ENCODE measurements at regions not wholly inside any gene's neighbourhood (a gene's known extent, or its start where the extent isn't known, plus 50 kb on each side); places are given as distances from the start of the nearest gene placed in this dataset.

DNA sequence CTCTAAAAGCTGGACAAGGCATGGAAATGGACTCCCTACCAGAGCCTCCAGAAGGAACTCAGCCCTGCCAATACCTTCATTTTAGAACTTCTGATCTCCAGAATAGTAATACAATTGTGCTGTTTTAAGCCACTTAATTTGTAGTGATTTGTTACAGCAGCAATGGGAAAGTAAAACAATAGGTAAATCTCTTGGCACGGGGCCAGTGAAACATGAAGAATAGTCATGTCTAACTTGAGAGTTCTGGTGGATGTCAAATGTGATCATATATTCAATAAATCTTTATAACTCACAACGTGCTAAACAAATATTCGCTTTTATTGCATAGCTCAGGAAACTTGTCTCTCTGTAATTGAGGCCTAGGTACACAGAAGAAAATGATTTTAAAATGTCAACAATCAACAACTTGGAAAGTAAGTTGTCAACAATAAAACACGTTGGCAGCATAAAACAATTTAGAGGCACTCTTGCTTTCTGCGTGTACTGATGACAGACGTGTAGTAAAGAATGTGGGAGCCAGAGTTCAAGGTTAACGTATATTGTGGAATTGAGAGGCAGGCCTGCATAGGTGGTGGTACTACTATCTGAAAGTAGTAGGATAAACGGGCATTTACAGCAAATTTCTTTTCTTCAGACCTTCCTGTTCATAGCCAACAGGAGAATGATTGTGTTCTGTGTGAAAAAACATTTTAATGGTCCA, 140.5 kb upstream of the OPRM1 start:
- no peak for TF ChIP-seq EZH2phosphoT487 (IDR thresholded peaks at IDR 0.05; ENCODE audit: borderline replicate concordance, low read depth, low read length)
- TF ChIP-seq, protein P1, sequence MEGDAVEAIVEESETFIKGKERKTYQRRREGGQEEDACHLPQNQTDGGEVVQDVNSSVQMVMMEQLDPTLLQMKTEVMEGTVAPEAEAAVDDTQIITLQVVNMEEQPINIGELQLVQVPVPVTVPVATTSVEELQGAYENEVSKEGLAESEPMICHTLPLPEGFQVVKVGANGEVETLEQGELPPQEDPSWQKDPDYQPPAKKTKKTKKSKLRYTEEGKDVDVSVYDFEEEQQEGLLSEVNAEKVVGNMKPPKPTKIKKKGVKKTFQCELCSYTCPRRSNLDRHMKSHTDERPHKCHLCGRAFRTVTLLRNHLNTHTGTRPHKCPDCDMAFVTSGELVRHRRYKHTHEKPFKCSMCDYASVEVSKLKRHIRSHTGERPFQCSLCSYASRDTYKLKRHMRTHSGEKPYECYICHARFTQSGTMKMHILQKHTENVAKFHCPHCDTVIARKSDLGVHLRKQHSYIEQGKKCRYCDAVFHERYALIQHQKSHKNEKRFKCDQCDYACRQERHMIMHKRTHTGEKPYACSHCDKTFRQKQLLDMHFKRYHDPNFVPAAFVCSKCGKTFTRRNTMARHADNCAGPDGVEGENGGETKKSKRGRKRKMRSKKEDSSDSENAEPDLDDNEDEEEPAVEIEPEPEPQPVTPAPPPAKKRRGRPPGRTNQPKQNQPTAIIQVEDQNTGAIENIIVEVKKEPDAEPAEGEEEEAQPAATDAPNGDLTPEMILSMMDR (conservative IDR thresholded peaks at IDR 0.05; ENCODE audit: low read length): no peak
